GM12878 (cell line): ENCODE measurements at regions not wholly inside any gene's neighbourhood (a gene's known extent, or its start where the extent isn't known, plus 50 kb on each side); places are given as distances from the start of the nearest gene placed in this dataset.

ENCODE experiments used
- BHLHE40 ChIP-seq, 2 experiments: fragments of 450-650 bp in 1 of 2; IDR thresholded peaks; 2 replicates each; pipeline ENCODE4 v1.6.1; 2011 to 2017; ENCODE audit warnings: low read depth in 2 of 2, borderline replicate concordance in 1 of 2, improper control_type of control experiment in 1 of 2, low read length in 1 of 2, mild to moderate bottlenecking in 1 of 2
- CREB1 ChIP-seq: IDR thresholded peaks from 2 replicates; pipeline ENCODE4 v1.6.1; 2012; ENCODE audit warnings: low read depth, mild to moderate bottlenecking, inconsistent platforms
- EP300 ChIP-seq, 2 experiments: fragments of 150-350 bp in 1 of 2; IDR thresholded peaks; 2 replicates each; pipeline ENCODE4 v1.6.1; 2011 to 2012; ENCODE audit warnings: low read depth in 2 of 2, low read length in 2 of 2, borderline replicate concordance in 1 of 2, improper control_type of control experiment in 1 of 2, inconsistent platforms in 1 of 2; ENCODE audit not compliant: control insufficient read depth in 1 of 2
- EZH2 ChIP-seq: IDR thresholded peaks from 2 replicates; pipeline ENCODE4 v1.6.1; 2012; ENCODE audit warnings: low read depth, mild to moderate bottlenecking, control low read depth, inconsistent platforms, low read length, borderline replicate concordance; ENCODE audit not compliant: control insufficient read depth
- FOXK2 ChIP-seq: fragments of 450-650 bp; IDR thresholded peaks from 2 replicates; pipeline ENCODE4 v1.6.1; 2017; ENCODE audit warnings: mild to moderate bottlenecking, moderate library complexity
- KDM1A ChIP-seq: fragments of 200-600 bp; sonication (generic); IDR thresholded peaks from 2 replicates; pipeline ENCODE4 v1.6.1; 2016; ENCODE audit warnings: borderline replicate concordance
- POLR2A ChIP-seq: IDR thresholded peaks from 2 replicates; pipeline ENCODE4 v1.6.1; 2011; ENCODE audit warnings: low read depth, mild to moderate bottlenecking, low read length
- RFX5 ChIP-seq: IDR thresholded peaks from 2 replicates; pipeline ENCODE4 v1.6.1; 2011; ENCODE audit warnings: low read depth, low read length, improper control_type of control experiment
- SMC3 ChIP-seq: IDR thresholded peaks from 2 replicates; pipeline ENCODE4 v1.6.1; 2011; ENCODE audit warnings: low read length, improper control_type of control experiment, borderline replicate concordance
- TF ChIP-seq, protein P1 (sequence below), 3 experiments: IDR thresholded peaks in 2 of 3; conservative IDR thresholded peaks in 1 of 3; 2 replicates each; pipeline ENCODE4 v1.5.1; 2011; ENCODE audit warnings: low read depth in 3 of 3, low read length in 3 of 3, mild to moderate bottlenecking in 3 of 3, control low read depth in 2 of 3, moderate library complexity in 2 of 3, inconsistent platforms in 1 of 3, mixed read lengths in 1 of 3; ENCODE audit not compliant: control insufficient read depth in 2 of 3, insufficient read depth in 1 of 3; ENCODE audit errors: extremely low read depth in 1 of 3
- TF ChIP-seq, protein P2 (sequence below): fragments of 450-650 bp; IDR thresholded peaks from 2 replicates; pipeline ENCODE4 v1.6.1; 2016; ENCODE audit warnings: mild to moderate bottlenecking

DNA sequence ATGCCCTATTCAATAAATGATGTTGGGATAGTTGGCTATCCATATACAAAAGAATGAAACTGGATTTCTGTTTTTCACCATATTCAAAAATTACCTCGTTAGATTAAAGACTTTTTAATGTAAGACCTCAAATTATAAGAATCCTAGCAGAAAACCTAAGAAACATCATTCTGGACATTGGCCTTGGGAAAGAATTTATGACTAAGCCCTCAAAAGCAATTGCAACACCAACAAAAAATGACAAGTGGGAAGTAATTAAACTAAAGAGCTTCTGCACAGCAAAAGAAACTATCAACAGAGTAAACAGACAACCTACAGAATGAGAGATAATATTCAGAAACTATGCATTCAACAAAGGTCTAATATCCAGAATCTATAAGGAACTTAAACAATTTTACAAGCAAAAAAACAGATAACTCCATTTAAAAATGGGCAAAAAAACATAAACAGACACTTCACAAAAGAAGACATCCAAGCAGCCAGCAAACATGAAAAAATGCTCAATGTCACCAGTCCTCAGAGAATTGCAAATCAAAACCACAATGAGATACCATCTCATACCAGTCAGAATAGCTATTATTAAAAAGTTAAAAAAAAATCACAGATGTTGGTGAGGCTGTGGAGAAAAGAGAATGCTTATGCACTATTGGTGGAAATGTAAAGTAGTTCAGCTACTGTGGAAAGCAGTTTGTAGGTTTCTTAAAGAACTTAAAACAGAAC is 309.8 kb downstream of the AHR start:
- TF ChIP-seq KDM1A (no peak), POLR2A (no peak), RFX5 (no peak), EP300 (IDR thresholded peaks at IDR 0.05; ENCODE audit: borderline replicate concordance in 1 of 2, control insufficient read depth in 1 of 2, low read depth in 2 of 2, low read length in 2 of 2) (no peak), FOXK2 (no peak), BHLHE40 (IDR thresholded peaks at IDR 0.05; ENCODE audit: borderline replicate concordance in 1 of 2, low read depth in 2 of 2, low read length in 1 of 2) (no peak), EZH2 (no peak), SMC3 (no peak), CREB1 (no peak)
- TF ChIP-seq, protein P1, sequence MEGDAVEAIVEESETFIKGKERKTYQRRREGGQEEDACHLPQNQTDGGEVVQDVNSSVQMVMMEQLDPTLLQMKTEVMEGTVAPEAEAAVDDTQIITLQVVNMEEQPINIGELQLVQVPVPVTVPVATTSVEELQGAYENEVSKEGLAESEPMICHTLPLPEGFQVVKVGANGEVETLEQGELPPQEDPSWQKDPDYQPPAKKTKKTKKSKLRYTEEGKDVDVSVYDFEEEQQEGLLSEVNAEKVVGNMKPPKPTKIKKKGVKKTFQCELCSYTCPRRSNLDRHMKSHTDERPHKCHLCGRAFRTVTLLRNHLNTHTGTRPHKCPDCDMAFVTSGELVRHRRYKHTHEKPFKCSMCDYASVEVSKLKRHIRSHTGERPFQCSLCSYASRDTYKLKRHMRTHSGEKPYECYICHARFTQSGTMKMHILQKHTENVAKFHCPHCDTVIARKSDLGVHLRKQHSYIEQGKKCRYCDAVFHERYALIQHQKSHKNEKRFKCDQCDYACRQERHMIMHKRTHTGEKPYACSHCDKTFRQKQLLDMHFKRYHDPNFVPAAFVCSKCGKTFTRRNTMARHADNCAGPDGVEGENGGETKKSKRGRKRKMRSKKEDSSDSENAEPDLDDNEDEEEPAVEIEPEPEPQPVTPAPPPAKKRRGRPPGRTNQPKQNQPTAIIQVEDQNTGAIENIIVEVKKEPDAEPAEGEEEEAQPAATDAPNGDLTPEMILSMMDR (IDR thresholded peaks at IDR 0.05 in 2 of 3, conservative IDR thresholded peaks at IDR 0.05 in 1 of 3; ENCODE audit: control insufficient read depth in 2 of 3, extremely low read depth in 1 of 3, insufficient read depth in 1 of 3, low read depth in 3 of 3, low read length in 3 of 3), result no peak
- TF ChIP-seq, protein P2, sequence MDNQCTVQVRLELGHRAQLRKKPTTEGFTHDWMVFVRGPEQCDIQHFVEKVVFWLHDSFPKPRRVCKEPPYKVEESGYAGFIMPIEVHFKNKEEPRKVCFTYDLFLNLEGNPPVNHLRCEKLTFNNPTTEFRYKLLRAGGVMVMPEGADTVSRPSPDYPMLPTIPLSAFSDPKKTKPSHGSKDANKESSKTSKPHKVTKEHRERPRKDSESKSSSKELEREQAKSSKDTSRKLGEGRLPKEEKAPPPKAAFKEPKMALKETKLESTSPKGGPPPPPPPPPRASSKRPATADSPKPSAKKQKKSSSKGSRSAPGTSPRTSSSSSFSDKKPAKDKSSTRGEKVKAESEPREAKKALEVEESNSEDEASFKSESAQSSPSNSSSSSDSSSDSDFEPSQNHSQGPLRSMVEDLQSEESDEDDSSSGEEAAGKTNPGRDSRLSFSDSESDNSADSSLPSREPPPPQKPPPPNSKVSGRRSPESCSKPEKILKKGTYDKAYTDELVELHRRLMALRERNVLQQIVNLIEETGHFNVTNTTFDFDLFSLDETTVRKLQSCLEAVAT, result no peak
